H1 (cell line): ENCODE measurements at regions not wholly inside any gene's neighbourhood (a gene's known extent, or its start where the extent isn't known, plus 50 kb on each side); places are given as distances from the start of the nearest gene placed in this dataset.
A peak's percentile ranks its signal among the peaks of the same experiment; 100 is the strongest.

Experiments used
- CTCF ChIA-PET: fragments of 300-600 bp; sonication (Branson Sonifier 250); formaldehyde crosslinking; loops from one replicate; lab custom pipeline; 2021; ENCODE audit not compliant: partially characterized antibody; lab: Charles Lee
- POLR2A ChIA-PET: fragments of 300-600 bp; sonication (Branson Sonifier 250); formaldehyde crosslinking; loops from one replicate; lab custom pipeline; 2021; ENCODE audit warnings: inconsistent platforms; ENCODE audit not compliant: partially characterized antibody; lab: Charles Lee
- DNase-seq, 2 experiments: peaks; one replicate each; pipeline versions ENCODE4 v3.0.0 to v3.0.0-alpha.2; 2010 to 2022; ENCODE audit warnings: low spot score in 2 of 2, low read depth in 1 of 2, mixed read lengths in 1 of 2
- FAIRE-seq: peaks from 2 replicates; lab custom pipeline; 2011; peaks lifted over from hg19 to GRCh38; lab: Jason Lieb, UNC
- H2AFZ ChIP-seq: 2 replicates; pipeline ENCODE4 v1.8.1; 2012; ENCODE audit warnings: low read length, inconsistent platforms
- H2AK5ac ChIP-seq: 2 replicates; pipeline ENCODE4 v1.6.1; 2013; ENCODE audit warnings: low read depth, low read length
- H2BK120ac ChIP-seq: replicated peaks from 2 replicates; pipeline ENCODE3; 2013; ENCODE audit warnings: low read depth, low read length, inconsistent platforms
- H2BK12ac ChIP-seq: 2 replicates; pipeline ENCODE4 v1.6.1; 2013; ENCODE audit warnings: low read depth, low read length
- H2BK15ac ChIP-seq: 2 replicates; pipeline ENCODE4 v1.6.1; 2013; ENCODE audit warnings: low read length
- H2BK20ac ChIP-seq: 2 replicates; pipeline ENCODE4 v1.6.1; 2013; ENCODE audit warnings: low read length
- H2BK5ac ChIP-seq: 2 replicates; pipeline ENCODE4 v1.6.1; 2013; ENCODE audit warnings: low read depth, low read length
- H3K14ac ChIP-seq: 2 replicates; pipeline ENCODE4 v1.6.1; 2013; ENCODE audit warnings: inconsistent platforms; ENCODE audit not compliant: insufficient read length
- H3K18ac ChIP-seq: 2 replicates; pipeline ENCODE4 v1.6.1; 2013; ENCODE audit warnings: low read length; ENCODE audit errors: extremely low read depth
- H3K23ac ChIP-seq: 2 replicates; pipeline ENCODE4 v1.6.1; 2013; ENCODE audit warnings: inconsistent platforms; ENCODE audit not compliant: insufficient read length
- H3K23me2 ChIP-seq: 2 replicates; pipeline ENCODE4 v1.6.1; 2013; ENCODE audit warnings: low read depth, low read length
- H3K27ac ChIP-seq: 2 replicates; pipeline ENCODE4 v1.6.1; 2011; ENCODE audit warnings: low read depth, low read length, inconsistent platforms
- H3K27me3 ChIP-seq, 4 experiments: replicated peaks in 1 of 4; 1 replicate in 1 of 4; 2 replicates in 3 of 4; pipeline versions ENCODE4 v1.6.1 to v1.8.1; 2011 to 2013; ENCODE audit warnings: low read length in 3 of 4, mild to moderate bottlenecking in 3 of 4, inconsistent platforms in 2 of 4, mixed read lengths in 2 of 4, moderate library complexity in 1 of 4; ENCODE audit not compliant: control insufficient read depth in 3 of 4, insufficient read depth in 3 of 4; ENCODE audit errors: extremely low read depth in 1 of 4
- H3K36me3 ChIP-seq, 4 experiments: 2 replicates each; pipeline versions ENCODE4 v1.6.1 to v1.8.1; 2011 to 2013; ENCODE audit warnings: mild to moderate bottlenecking in 4 of 4, low read length in 3 of 4, moderate library complexity in 2 of 4, control low read depth in 1 of 4, inconsistent platforms in 1 of 4; ENCODE audit not compliant: insufficient read depth in 4 of 4, control insufficient read depth in 2 of 4
- H3K4ac ChIP-seq: replicated peaks from 2 replicates; pipeline ENCODE3; 2013; ENCODE audit warnings: low read length, low read depth, mixed read lengths, inconsistent platforms; ENCODE audit not compliant: insufficient read length
- H3K4me1 ChIP-seq, 4 experiments: replicated peaks in 1 of 4; 1 replicate in 1 of 4; 2 replicates in 3 of 4; pipeline versions ENCODE4 v1.6.1 to v1.8.1; 2011 to 2013; ENCODE audit warnings: low read length in 3 of 4, inconsistent platforms in 2 of 4, mixed read lengths in 1 of 4; ENCODE audit not compliant: insufficient read depth in 4 of 4, control insufficient read depth in 3 of 4
- H3K4me2 ChIP-seq, 2 experiments: 2 replicates each; pipeline versions ENCODE4 v1.6.1 to v1.8.1; 2011 to 2013; ENCODE audit warnings: low read depth in 2 of 2, low read length in 2 of 2, control low read depth in 1 of 2, inconsistent platforms in 1 of 2, mild to moderate bottlenecking in 1 of 2; ENCODE audit not compliant: insufficient read depth in 1 of 2
- H3K4me3 ChIP-seq, 4 experiments: fragments of 200-600, 300-600 bp in 1 of 4; sonication (generic), shearing (Covaris generic), sonication (Bioruptor Twin) in 1 of 4; 2 replicates each; pipeline versions ENCODE4 v1.5.1 to v1.8.1; 2011 to 2016; ENCODE audit warnings: low read length in 4 of 4, low read depth in 3 of 4, control low read depth in 2 of 4, inconsistent platforms in 2 of 4, mild to moderate bottlenecking in 2 of 4, mixed read lengths in 1 of 4, moderate library complexity in 1 of 4; ENCODE audit not compliant: insufficient read depth in 2 of 4; ENCODE audit errors: extremely low read depth in 1 of 4
- H3K56ac ChIP-seq: replicated peaks from 2 replicates; pipeline ENCODE3; 2013; ENCODE audit warnings: low read depth, mild to moderate bottlenecking, mixed read lengths, low read length, inconsistent platforms; ENCODE audit not compliant: insufficient read length
- H3K79me1 ChIP-seq: 2 replicates; pipeline ENCODE4 v1.6.1; 2013; ENCODE audit warnings: low read depth, low read length, control low read depth
- H3K79me2 ChIP-seq, 2 experiments: 2 replicates each; pipeline versions ENCODE4 v1.6.1 to v1.8.1; 2012 to 2013; ENCODE audit warnings: low read length in 2 of 2, mild to moderate bottlenecking in 2 of 2, inconsistent platforms in 1 of 2; ENCODE audit not compliant: insufficient read depth in 2 of 2, control insufficient read depth in 1 of 2
- H3K9ac ChIP-seq, 4 experiments: replicated peaks in 1 of 4; 1 replicate in 1 of 4; 2 replicates in 3 of 4; pipeline versions ENCODE4 v1.6.1 to v1.8.1; 2011 to 2013; ENCODE audit warnings: low read depth in 3 of 4, low read length in 3 of 4, control low read depth in 2 of 4, mild to moderate bottlenecking in 2 of 4, moderate library complexity in 2 of 4, inconsistent platforms in 1 of 4; ENCODE audit errors: extremely low read depth in 1 of 4
- H3K9me3 ChIP-seq, 2 experiments: 2 replicates each; pipeline versions ENCODE4 v1.6.1 to v1.8.1; 2012 to 2013; ENCODE audit warnings: mild to moderate bottlenecking in 2 of 2, moderate library complexity in 2 of 2, control low read depth in 1 of 2, inconsistent platforms in 1 of 2, low read depth in 1 of 2, low read length in 1 of 2, mixed read lengths in 1 of 2; ENCODE audit not compliant: insufficient read depth in 2 of 2
- H4K20me1 ChIP-seq, 2 experiments: replicated peaks in 1 of 2; 2 replicates each; pipeline versions ENCODE3 to v1.8.1; 2011 to 2013; ENCODE audit warnings: inconsistent platforms in 2 of 2, low read length in 2 of 2, mild to moderate bottlenecking in 1 of 2; ENCODE audit not compliant: insufficient read depth in 2 of 2, control insufficient read depth in 1 of 2
- H4K5ac ChIP-seq: 2 replicates; pipeline ENCODE4 v1.6.1; 2013; ENCODE audit warnings: low read length, low read depth, mixed read lengths, inconsistent platforms; ENCODE audit not compliant: insufficient read length
- H4K8ac ChIP-seq: 2 replicates; pipeline ENCODE4 v1.8.0; 2013; ENCODE audit warnings: mild to moderate bottlenecking, moderate library complexity, low read length, inconsistent platforms; ENCODE audit not compliant: insufficient read depth; ENCODE audit errors: extremely low read depth
- H4K91ac ChIP-seq: replicated peaks from 2 replicates; pipeline ENCODE3; 2013; ENCODE audit warnings: low read length, mixed read lengths, inconsistent platforms; ENCODE audit not compliant: insufficient read length
- ATF3 ChIP-seq: IDR thresholded peaks from 2 replicates; pipeline ENCODE4 v1.6.1; 2011; ENCODE audit warnings: low read depth, mild to moderate bottlenecking, low read length; ENCODE audit not compliant: insufficient read depth
- BACH1 ChIP-seq: IDR thresholded peaks from 2 replicates; pipeline ENCODE4 v1.6.1; 2012; ENCODE audit warnings: low read length, improper control_type of control experiment
- BRCA1 ChIP-seq: IDR thresholded peaks from 2 replicates; pipeline ENCODE4 v1.6.1; 2012; ENCODE audit warnings: low read depth, low read length, improper control_type of control experiment
- CHD2 ChIP-seq: IDR thresholded peaks from 2 replicates; pipeline ENCODE4 v1.6.1; 2012; ENCODE audit warnings: low read length, improper control_type of control experiment
- E2F6 ChIP-seq: IDR thresholded peaks from 2 replicates; pipeline ENCODE4 v1.6.1; 2012; ENCODE audit warnings: inconsistent platforms
- JUND ChIP-seq: IDR thresholded peaks from 2 replicates; pipeline ENCODE4 v1.6.1; 2011; ENCODE audit warnings: mild to moderate bottlenecking, improper control_type of control experiment, low read length
- MAFK ChIP-seq: IDR thresholded peaks from 2 replicates; pipeline ENCODE4 v1.6.1; 2012; ENCODE audit warnings: low read depth, mild to moderate bottlenecking, improper control_type of control experiment, low read length
- NANOG ChIP-seq: IDR thresholded peaks from 2 replicates; pipeline ENCODE4 v1.6.1; 2011; ENCODE audit warnings: low read length, low read depth, mild to moderate bottlenecking, inconsistent platforms; ENCODE audit not compliant: insufficient read depth, poor library complexity, severe bottlenecking
- POLR2A ChIP-seq, 2 experiments: IDR thresholded peaks; 1 replicate in 1 of 2; 2 replicates in 1 of 2; pipeline ENCODE4 v1.6.1; 2011; ENCODE audit warnings: low read depth in 2 of 2, low read length in 2 of 2, mild to moderate bottlenecking in 2 of 2; ENCODE audit errors: control extremely low read depth in 1 of 2
- SRF ChIP-seq: IDR thresholded peaks from 2 replicates; pipeline ENCODE4 v1.6.1; 2011; ENCODE audit warnings: mild to moderate bottlenecking, low read depth, low read length, moderate library complexity
- WGBS, 2 experiments: shearing (Covaris generic) in 1 of 2; methylation state at CpG; one replicate each; pipeline versions ENCODE4 v1.1.6 to v1.1.7; 2013 to 2015; ENCODE audit warnings: low lambda C conversion rate in 2 of 2, mixed read lengths in 2 of 2, inconsistent platforms in 1 of 2, low coverage in 1 of 2, missing lambda C conversion rate in 1 of 2; ENCODE audit not compliant: insufficient replicate concordance in 2 of 2, insufficient coverage in 1 of 2, insufficient read length in 1 of 2; ENCODE audit errors: extremely low coverage in 1 of 2, missing lambda C conversion rate in 1 of 2; 5-methylcytosine and 5-hydroxymethylcytosine counted together

- Histone ChIP-seq H3K27ac (no peak overlapping the region), H2BK20ac (peak overlapping the region; percentile 87), H3K4me3 (no peak overlapping the region), H2AK5ac (peak overlapping the region; percentile 47; the same call in 1 of the 2 replicates), H3K79me2 (no peaks in the 10 kb centered on the region), H3K9ac (no peak overlapping the region), H4K5ac (no peak overlapping the region), H3K18ac (0 out of 2 replicates have a peak overlapping the region, but pooled peaks have one; percentile 39), H3K56ac (no peak overlapping the region), H4K8ac (peak overlapping the region; percentile 20; the same call in 1 of the 2 replicates), H4K20me1 (no peaks in the 10 kb centered on the region), H3K36me3 (no peaks in the 10 kb centered on the region), H3K4me2 (no peak overlapping the region), H3K23ac (no peak overlapping the region), H3K9me3 (no peaks in the 10 kb centered on the region), H2BK5ac (peak overlapping the region; percentile 69; the same call in 1 of the 2 replicates), H2BK120ac (peak overlapping the region; percentile 52), H3K79me1 (no peaks in the 10 kb centered on the region), H3K23me2 (no peaks in the 10 kb centered on the region), H4K91ac (peak overlapping the region; percentile 87), H2AFZ (0 out of 2 replicates have a peak overlapping the region, but pooled peaks have one; percentile 0), H3K4ac (peak overlapping the region; percentile 82), H2BK15ac (no peak overlapping the region), H2BK12ac (peak overlapping the region; percentile 71; the same call in 1 of the 2 replicates), H3K4me1 (peaks cover 0 to 4% (median 1%) of the 10 kb centered on the region in 4 experiments; a peak in 3 of 7 replicates), H3K14ac (no peak overlapping the region), H3K27me3 (no peaks in the 10 kb centered on the region)
- DNase-seq (no peak), FAIRE-seq (no peak)
- ChIA-PET CTCF (interaction anchor here (1.2 to 1.7 kb wide), 2 partner anchors 9 kb away, joined by 3 to 8 read pairs; no protein-coding TSS in a partner anchor), POLR2A (no interaction called here)
- 78% methylated on average over 12 of the region's 12 CpGs; no CpG with 5 or more reads in 1 of the 2 experiments for WGBS, 2 experiments
- TF ChIP-seq JUND: peak; percentile 59; the same call in 1 of the 2 replicates
- TF ChIP-seq ATF3: no peak
- no peak for TF ChIP-seq POLR2A (IDR thresholded peaks at IDR 0.05; ENCODE audit: control extremely low read depth in 1 of 2, low read depth in 2 of 2, low read length in 2 of 2)
- TF ChIP-seq BRCA1: no peak
- TF ChIP-seq SRF: no peak
- TF ChIP-seq BACH1: 0 out of 2 replicates have a peak, but pooled peaks have one; percentile 31
- no peak for TF ChIP-seq CHD2
- TF ChIP-seq NANOG: no peak
- peak; percentile 6; the same call in 1 of the 2 replicates for TF ChIP-seq MAFK
- TF ChIP-seq E2F6: no peak
Observed at GRCh38 chr2:12057436-12058166, 311.2 kb downstream of the LPIN1 start.
